Neural progenitor cell (in vitro differentiated cells): ENCODE measurements at regions not wholly inside any gene's neighbourhood (a gene's known extent, or its start where the extent isn't known, plus 50 kb on each side); places are given as distances from the start of the nearest gene placed in this dataset.

Source experiments
- DNase-seq: peaks from one replicate; pipeline ENCODE4 v3.0.0-alpha.2; 2016; ENCODE audit warnings: low spot score
- H2AFZ ChIP-seq: fragments of 200-600 bp; sonication (generic); replicated peaks from 2 replicates; pipeline ENCODE4 v1.6.1; 2016; ENCODE audit warnings: antibody characterized with exemption
- H3F3A ChIP-seq: fragments of 200-600 bp; sonication (generic); 2 replicates; pipeline ENCODE4 v1.6.1; 2016; ENCODE audit warnings: antibody characterized with exemption, low read depth
- H3K27ac ChIP-seq: fragments of 200-600 bp; sonication (generic); 2 replicates; pipeline ENCODE4 v1.5.1; 2016; ENCODE audit warnings: mild to moderate bottlenecking
- H3K27me3 ChIP-seq: fragments of 200-600 bp; sonication (generic); 2 replicates; pipeline ENCODE4 v1.6.1; 2016; ENCODE audit warnings: mild to moderate bottlenecking, moderate library complexity
- H3K36me3 ChIP-seq: fragments of 200-600 bp; sonication (generic); 2 replicates; pipeline ENCODE4 v1.5.1; 2016
- H3K4me1 ChIP-seq: fragments of 200-600 bp; sonication (generic); 2 replicates; pipeline ENCODE4 v1.6.1; 2016; ENCODE audit warnings: mixed run types
- H3K4me2 ChIP-seq: fragments of 200-600 bp; sonication (generic); 2 replicates; pipeline ENCODE4 v1.6.1; 2016
- H3K4me3 ChIP-seq: fragments of 200-600 bp; sonication (generic); 2 replicates; pipeline ENCODE4 v1.5.1; 2016
- H3K79me2 ChIP-seq: fragments of 200-600 bp; sonication (generic); 2 replicates; pipeline ENCODE4 v1.6.1; 2016; ENCODE audit warnings: low read depth
- H3K9ac ChIP-seq: fragments of 200-600 bp; sonication (generic); 2 replicates; pipeline ENCODE4 v1.6.1; 2016
- H3K9me3 ChIP-seq: fragments of 200-600 bp; sonication (generic); 2 replicates; pipeline ENCODE4 v1.5.1; 2016; ENCODE audit warnings: low read depth
- H4K20me1 ChIP-seq: fragments of 200-600 bp; sonication (generic); 2 replicates; pipeline ENCODE4 v1.6.1; 2016; ENCODE audit warnings: low read depth
- H3K27ac Mint-ChIP-seq: 3 replicates; pipeline ENCODE4 v1.8.0; 2021; ENCODE audit warnings: mixed read lengths
- H3K27me3 Mint-ChIP-seq: 2 replicates; pipeline ENCODE4 v1.8.0; 2022; ENCODE audit warnings: low read depth, mild to moderate bottlenecking, inconsistent platforms, moderate library complexity, mixed read lengths; ENCODE audit not compliant: insufficient read depth
- H3K36me3 Mint-ChIP-seq: 3 replicates; pipeline ENCODE4 v1.8.0; 2021; ENCODE audit warnings: mixed read lengths
- H3K4me1 Mint-ChIP-seq: 3 replicates; pipeline ENCODE4 v1.8.0; 2021; ENCODE audit warnings: mixed read lengths
- H3K4me3 Mint-ChIP-seq: 3 replicates; pipeline ENCODE4 v1.8.0; 2021; ENCODE audit warnings: mild to moderate bottlenecking, moderate library complexity, mixed read lengths
- H3K9me3 Mint-ChIP-seq: 3 replicates; pipeline ENCODE4 v1.8.0; 2020; ENCODE audit warnings: mixed read lengths
- CTCF ChIP-seq: fragments of 200-600 bp; sonication (generic); IDR thresholded peaks from 2 replicates; pipeline ENCODE4 v1.5.1; 2017; ENCODE audit warnings: antibody characterized with exemption, mild to moderate bottlenecking
- EZH2 ChIP-seq: fragments of 200-600 bp; sonication (generic); IDR thresholded peaks from 2 replicates; pipeline ENCODE4 v1.6.1; 2017; ENCODE audit warnings: antibody characterized with exemption, mild to moderate bottlenecking, moderate library complexity
- EZH2phosphoT487 ChIP-seq: fragments of 200-600 bp; sonication (generic); IDR thresholded peaks from 2 replicates; pipeline ENCODE4 v1.6.1; 2017; ENCODE audit warnings: antibody characterized with exemption

- H2AFZ ChIP-seq, result no peak overlapping the region
- no peak overlapping the region for H3K4me3 ChIP-seq
- H3K4me1 Mint-ChIP-seq, result peaks cover 36% of the 10 kb centered on the region
- H3K27me3 ChIP-seq, result no peaks in the 10 kb centered on the region
- no peaks in the 10 kb centered on the region for H3K9me3 ChIP-seq
- TF ChIP-seq EZH2 (no peak), CTCF (no peak), EZH2phosphoT487 (no peak)
- no peaks in the 10 kb centered on the region for H3K9me3 Mint-ChIP-seq
- H3K4me3 Mint-ChIP-seq, result no peak overlapping the region
- peak overlapping the region; percentile 44 for H3K4me2 ChIP-seq
- DNase-seq, result peak; percentile 59
- peaks cover 27% of the 10 kb centered on the region for H3K36me3 Mint-ChIP-seq
- H3K9ac ChIP-seq, result no peak overlapping the region
- no peaks in the 10 kb centered on the region for H4K20me1 ChIP-seq
- H3K27ac Mint-ChIP-seq, result no peak overlapping the region
- peaks cover 21% of the 10 kb centered on the region for H3K4me1 ChIP-seq
- H3F3A ChIP-seq, result peaks cover 8% of the 10 kb centered on the region
- H3K79me2 ChIP-seq, result no peaks in the 10 kb centered on the region
- no peaks in the 10 kb centered on the region for H3K36me3 ChIP-seq
- peaks cover 3% of the 10 kb centered on the region for H3K27me3 Mint-ChIP-seq
- no peak overlapping the region for H3K27ac ChIP-seq
Observed at GRCh38 chr5:168207450-168208029, 83.9 kb upstream of the WWC1 start.

GRCh38 chr5:168209244-168209995 lies 82.0 kb upstream of the WWC1 start:
- DNase-seq, result no peak
- Mint-ChIP-seq H3K4me1 (peaks cover 24% of the 10 kb centered on the region), H3K9me3 (no peaks in the 10 kb centered on the region), H3K27me3 (no peaks in the 10 kb centered on the region), H3K27ac (no peak overlapping the region), H3K4me3 (no peak overlapping the region), H3K36me3 (peaks cover 24% of the 10 kb centered on the region)
- Histone ChIP-seq H3K27ac (no peak overlapping the region), H3K4me2 (no peak overlapping the region), H2AFZ (no peak overlapping the region), H3K4me3 (no peak overlapping the region), H3K79me2 (no peaks in the 10 kb centered on the region), H3K36me3 (no peaks in the 10 kb centered on the region), H3F3A (peaks cover 8% of the 10 kb centered on the region), H3K9ac (no peak overlapping the region), H3K4me1 (peaks cover 21% of the 10 kb centered on the region), H3K27me3 (no peaks in the 10 kb centered on the region), H4K20me1 (no peaks in the 10 kb centered on the region), H3K9me3 (no peaks in the 10 kb centered on the region)
- TF ChIP-seq EZH2 (no peak), CTCF (no peak), EZH2phosphoT487 (no peak)

GRCh38 chr5:168209997-168210396 lies 81.4 kb upstream of the WWC1 start:
- no peaks in the 10 kb centered on the region for H3K9me3 ChIP-seq
- H3K4me1 ChIP-seq, result peaks cover 21% of the 10 kb centered on the region
- Mint-ChIP-seq H3K9me3 (no peaks in the 10 kb centered on the region), H3K4me3 (no peak overlapping the region), H3K36me3 (peaks cover 25% of the 10 kb centered on the region), H3K27me3 (peaks cover 2% of the 10 kb centered on the region), H3K4me1 (peaks cover 30% of the 10 kb centered on the region), H3K27ac (no peak overlapping the region)
- H3K27me3 ChIP-seq, result no peaks in the 10 kb centered on the region
- H3K4me3 ChIP-seq, result no peak overlapping the region
- H3K79me2 ChIP-seq, result no peaks in the 10 kb centered on the region
- H3K9ac ChIP-seq, result no peak overlapping the region
- H3K4me2 ChIP-seq, result no peak overlapping the region
- no peaks in the 10 kb centered on the region for H3K36me3 ChIP-seq
- DNase-seq, result no peak
- H2AFZ ChIP-seq, result no peak overlapping the region
- H4K20me1 ChIP-seq, result no peaks in the 10 kb centered on the region
- no peak overlapping the region for H3K27ac ChIP-seq
- H3F3A ChIP-seq, result peaks cover 8% of the 10 kb centered on the region
- no peak for TF ChIP-seq CTCF
- no peak for TF ChIP-seq EZH2
- TF ChIP-seq EZH2phosphoT487, result no peak
